Activated gamma-delta T cell treated with anti-CD3 and anti-CD28 coated beads, Interleukin-2, amount 50 U/mL, for 16 hours (primary cell): ENCODE measurements at regions not wholly inside any gene's neighbourhood (a gene's known extent, or its start where the extent isn't known, plus 50 kb on each side); places are given as distances from the start of the nearest gene placed in this dataset.

Experiments
- DNase-seq: peaks from one replicate; pipeline ENCODE4 v3.0.0-alpha.2; 2020; ENCODE audit warnings: low read depth

DNA sequence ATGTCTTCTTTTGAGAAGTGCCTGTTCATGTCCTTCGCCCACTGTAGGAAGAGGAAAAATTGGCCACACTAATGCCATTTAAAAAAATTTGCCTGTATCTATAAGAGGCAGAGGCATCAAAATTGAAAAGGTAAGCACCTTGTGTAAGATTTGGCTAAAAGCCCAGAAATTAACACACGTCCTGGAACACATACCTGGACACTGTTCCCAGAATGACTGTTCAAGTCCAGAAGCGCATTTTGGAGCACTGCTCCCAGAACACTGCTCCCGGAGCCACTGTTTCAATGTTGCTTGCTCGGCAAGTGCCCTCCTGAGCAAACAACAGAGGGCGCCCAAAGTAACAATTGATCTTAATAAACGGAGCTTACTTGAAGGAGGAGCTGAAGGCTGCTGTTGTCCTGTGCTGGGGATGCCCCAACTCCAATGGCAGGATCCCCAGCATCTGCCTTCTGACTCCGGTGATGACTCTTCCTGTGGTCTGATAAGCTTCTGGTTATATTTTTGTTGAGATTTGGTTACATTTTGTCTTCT is 1958.6 kb downstream of the C4orf33 start:
- no peak for DNase-seq

DNA sequence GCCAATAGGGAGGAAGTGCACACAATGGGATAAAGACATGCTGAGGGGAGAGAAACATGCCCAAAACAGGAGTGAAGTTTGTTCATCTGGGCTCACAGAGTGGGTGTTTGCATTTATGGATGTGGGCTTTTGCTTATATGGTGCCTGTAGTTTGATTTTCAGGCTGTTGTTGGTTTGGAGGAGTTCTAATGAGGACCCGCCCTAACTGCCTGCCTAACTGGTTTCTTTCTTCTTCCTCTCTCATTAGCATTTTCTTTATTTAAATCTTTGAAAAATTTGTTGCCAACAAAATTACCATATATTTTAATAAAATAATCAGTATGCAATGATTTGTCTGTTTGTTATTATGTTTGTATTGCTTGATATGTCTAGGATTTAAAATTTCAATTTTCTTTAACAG is 1965.8 kb downstream of the C4orf33 start:
- no peak for DNase-seq

DNA sequence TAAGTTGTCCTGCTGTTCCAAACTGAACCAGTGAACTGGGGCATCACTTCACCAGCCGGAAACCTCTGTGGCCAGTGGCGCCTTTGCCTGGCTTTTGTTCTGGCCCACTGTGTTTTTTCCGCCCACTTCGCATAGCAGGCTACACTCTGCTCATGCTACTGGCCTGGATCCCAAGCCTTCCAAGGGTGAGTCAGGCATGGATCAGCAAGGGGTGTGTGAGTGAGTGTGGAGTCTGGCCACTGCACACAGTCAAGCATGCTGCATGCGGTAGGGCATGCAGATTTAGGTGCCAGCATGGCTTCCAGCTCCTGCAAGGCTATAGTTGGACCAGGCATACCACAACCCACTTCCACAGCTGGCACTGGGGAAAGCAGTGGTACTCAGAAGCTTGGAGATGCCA is 1967.9 kb downstream of the C4orf33 start:
- no peak for DNase-seq

DNA sequence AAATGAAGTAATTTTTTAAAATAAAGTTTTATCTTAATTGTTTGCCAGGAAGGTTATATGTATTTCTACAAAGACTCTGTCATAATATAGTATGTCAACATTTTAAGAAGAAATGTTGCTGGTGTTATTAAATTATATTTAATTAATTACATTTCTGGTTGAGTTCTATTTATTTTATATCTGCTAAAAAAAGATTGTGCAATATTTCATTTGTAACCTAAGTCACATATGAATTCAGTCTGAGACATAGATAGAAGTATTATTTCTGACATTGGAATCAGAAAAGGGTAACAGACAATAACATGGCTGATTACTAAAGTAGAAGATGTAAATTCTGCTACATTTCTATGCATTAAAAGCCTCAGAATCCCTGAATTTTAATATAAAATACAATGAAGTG is 1985.1 kb downstream of the C4orf33 start:
- no peak for DNase-seq

DNA sequence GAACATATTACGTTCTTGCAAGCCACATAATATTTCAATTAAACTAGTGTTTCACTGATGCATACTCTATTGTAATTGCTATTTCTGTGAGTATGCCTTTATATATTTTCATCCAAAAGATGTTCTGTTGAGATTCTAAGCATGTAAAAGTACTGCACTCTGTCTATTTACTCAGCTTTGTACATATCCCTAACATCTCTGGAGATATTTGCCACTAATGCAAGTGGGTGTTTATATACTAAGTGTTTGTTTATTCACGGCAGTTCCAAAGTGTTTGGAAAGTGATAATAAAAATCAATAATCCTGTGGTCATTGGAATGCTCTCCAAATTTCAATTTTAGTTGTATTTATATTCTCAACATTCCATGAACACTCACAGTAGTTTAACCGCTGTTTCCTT is 1989.0 kb downstream of the C4orf33 start:
- DNase-seq, result no peak

DNA sequence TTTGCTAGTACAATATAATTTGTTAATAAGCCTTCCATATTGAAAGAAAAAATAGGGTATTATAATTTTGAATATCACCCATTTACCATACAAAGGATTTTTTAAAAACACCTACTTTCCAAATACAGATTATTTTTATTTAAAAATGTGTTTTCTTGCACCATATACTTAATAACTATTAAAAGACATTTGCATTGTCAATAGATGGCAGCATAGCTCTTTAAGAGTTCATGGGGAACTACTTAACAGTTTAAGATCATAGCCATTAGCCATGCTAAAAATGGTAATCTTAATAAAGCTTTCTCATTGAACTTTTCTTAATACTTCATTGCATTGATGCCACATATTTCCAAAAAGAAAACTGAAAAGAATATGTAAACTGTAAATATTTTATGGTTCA is 1995.9 kb downstream of the C4orf33 start:
- no peak for DNase-seq

DNA sequence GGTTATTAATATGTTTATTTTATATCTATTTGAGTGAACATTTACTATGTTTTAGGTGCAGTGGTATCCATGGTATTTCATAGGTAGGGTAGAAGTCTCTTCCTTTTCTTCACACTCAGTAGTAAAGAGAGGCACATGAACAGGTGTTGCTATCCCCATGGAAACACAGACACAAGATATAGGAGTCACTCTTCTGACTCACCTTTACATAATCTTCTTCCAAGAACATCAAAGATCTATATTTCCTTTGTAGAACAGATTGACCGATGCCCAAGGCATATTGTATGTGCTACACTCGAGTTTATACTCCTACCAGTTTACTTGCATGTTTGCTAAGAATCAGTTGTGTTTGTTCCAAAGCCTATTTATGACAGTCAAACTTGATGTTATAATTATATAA is 1997.4 kb downstream of the C4orf33 start:
- no peak for DNase-seq

DNA sequence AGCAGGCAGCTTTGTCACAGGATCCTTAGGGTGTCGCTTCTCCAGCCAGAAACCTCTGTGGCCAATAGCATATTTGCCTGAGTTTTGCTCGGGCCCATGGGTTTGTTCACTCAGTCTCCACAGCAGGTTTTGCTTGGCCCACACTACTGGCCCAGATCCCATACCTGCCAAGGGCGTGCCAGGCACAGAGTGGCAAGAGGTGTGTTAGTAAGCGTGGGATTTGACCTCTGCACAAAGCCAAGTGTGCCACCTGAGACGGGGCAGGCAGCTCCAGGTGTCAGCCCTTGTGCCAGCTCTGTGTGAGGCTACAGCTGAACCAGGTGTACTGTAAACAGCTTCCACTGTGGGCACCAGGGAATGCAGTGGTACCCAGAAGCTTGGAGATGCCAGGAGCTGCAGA is 2003.0 kb downstream of the C4orf33 start:
- DNase-seq, result no peak

DNA sequence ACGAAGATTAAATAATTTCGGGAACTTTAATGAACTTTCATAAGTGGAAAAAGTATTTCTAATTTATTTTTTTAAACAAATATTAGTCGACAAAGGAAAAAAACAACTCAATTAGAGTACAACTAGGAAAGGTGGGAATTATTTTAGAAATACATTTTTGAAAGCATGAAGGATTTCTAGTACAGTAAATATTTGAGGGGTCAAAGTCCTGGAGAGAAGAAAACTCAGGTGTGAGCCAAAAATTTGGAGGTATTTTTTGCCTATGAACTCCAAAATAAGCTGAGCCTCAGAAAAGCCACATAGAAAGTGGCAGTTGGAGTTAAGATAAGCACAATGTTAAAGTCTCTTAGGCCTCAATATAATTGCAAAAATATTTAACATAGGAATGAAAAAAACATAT is 2017.3 kb downstream of the C4orf33 start:
- DNase-seq, result no peak

DNA sequence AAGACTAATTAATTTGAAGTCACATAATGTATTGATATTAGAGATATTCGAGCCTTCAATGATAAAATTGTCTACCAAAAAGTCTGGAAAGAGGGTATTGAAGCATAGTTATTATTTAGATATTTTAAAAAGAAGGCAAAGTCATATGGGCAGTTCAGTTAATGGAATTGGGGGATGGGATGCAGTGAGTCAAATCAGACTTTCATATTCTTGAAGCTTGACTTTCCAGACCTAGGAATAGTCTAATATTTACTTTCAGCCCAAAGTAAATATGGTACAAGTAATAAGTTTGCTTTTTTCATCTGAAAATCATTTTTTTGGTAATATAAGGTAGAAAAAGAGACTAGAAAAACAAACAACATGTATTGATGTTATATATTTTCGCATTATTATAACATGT is 2017.8 kb downstream of the C4orf33 start:
- no peak for DNase-seq

DNA sequence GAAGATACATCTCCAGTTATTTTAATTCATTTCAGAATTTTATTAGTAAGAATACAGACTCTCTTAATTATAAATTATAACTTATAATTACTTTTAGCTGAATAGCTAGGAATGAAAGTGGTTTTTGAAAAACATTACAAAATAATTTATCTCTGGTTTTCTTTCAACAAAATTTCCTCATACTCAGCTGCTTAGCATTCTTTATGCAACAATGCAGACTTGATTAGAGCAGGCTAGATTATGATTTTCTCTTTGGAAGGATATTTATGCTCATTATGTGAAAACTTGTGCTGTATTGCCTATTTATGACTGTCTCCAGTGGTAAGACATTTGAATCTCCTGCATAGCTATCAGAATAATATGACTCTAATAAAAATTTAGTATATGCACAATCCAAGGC is 2023.7 kb downstream of the C4orf33 start:
- no peak for DNase-seq

DNA sequence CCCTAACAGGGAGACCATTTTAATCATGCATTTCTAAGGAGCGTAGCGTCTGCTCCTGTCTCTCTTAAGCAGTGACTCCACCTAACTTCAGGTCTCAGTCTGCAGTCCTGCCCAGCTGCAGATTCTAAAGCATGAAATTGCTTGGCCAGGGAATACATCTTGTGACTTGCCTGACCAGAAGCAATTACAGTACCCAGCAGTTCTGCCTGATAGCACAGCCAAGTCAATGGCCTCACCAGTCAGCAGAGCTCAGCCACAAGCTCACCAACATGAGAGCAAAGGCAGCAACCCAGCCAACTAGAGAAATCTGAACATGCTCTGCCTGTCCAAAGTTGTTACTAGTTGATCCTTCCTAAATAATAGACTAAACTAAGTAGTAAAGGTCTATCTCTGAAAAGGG is 2011.9 kb upstream of the PCDH10 start:
- no peak for DNase-seq

DNA sequence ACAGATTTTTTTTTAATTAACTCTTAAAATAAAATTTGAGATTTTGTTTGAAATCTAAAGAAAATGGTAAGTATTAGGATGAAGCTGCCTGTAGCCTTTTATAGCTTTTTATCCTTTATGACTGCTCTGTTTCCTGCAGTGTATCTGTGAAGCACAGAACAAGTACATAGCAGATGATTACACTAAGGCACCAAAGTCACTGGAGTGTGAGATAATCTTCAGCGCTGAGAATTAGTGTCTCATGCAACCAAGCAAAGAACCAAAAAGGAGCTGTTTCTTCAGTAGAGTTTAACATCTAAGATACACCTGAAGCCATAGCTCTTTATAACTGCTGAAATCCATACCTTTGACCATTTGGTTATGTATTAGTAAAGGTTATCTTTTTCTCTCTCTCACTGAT is 1989.8 kb upstream of the PCDH10 start:
- DNase-seq, result no peak

DNA sequence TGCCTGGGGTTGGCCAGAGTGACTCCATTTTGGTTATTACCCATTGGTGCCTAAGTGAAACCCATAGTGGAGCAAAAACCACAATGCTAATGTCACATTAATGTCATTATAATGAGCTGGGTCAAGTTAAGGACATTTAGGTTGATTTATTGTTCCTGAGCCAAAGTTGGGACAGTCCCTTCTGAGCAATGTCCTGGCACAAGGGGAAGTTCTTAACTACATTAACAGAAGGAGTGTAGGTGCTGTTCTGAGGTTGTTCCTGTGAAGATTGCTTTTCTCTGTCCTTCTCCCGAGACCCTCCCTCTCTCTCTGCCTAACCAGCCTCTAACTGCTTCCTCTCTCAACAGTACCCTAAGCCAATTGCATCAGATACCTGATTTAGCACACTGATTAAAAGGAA is 1956.8 kb upstream of the PCDH10 start:
- no peak for DNase-seq

DNA sequence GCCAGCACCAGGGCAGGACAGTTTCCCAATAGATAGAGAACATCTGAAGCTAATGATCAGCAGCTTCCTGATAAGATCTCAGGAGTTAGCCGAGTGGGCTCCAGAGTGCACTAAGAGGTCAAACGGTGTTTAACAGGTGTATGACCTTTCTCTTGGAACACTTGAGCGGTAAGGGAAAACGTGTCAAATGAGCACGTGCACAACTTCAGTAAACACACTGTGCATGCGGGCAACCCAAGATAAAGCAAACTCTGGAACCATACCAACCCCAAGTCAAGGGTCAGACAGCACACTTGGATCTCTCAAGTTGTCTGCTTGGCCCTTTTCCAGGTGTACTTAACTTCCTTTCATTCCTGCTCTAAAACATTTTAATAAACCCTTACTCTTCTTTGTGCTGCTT is 1941.5 kb upstream of the PCDH10 start:
- DNase-seq, result no peak

DNA sequence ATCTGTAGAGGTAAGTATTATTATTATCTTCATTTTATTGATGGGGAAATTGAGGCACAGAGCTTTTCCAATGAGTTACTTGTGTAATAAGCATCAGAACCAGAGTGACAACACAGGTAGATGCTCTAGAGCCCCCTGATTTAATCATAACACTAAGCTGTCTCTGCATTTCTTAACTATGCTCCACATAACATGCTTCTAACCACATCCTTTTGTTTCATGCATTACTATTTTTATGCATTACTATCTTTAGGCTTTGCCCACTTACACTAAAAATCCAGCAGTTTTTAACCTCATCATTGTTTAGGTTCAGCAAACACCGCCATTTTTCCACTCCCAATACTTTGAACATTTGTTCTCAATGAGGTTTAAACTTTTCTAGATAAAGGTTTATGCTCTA is 1900.8 kb upstream of the PCDH10 start:
- DNase-seq, result no peak

DNA sequence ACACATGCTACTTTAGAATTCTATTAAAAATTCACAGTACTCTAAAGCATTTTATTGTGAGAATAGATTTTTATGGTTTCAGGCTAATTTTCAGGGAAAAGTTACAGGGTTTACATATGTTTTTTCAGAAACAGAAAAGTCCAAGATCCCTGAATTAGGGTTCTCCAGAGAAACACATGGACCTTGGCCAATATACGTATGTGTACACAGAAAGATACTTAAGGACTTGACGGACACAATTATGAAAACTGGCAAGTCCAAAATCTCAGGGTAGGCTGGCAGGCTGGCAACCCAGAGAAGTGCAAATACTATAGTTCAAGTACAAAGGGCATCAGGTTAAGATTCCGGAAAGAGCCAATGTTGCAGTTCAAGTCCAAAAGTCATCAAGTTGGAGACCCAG is 1897.8 kb upstream of the PCDH10 start:
- DNase-seq, result no peak

DNA sequence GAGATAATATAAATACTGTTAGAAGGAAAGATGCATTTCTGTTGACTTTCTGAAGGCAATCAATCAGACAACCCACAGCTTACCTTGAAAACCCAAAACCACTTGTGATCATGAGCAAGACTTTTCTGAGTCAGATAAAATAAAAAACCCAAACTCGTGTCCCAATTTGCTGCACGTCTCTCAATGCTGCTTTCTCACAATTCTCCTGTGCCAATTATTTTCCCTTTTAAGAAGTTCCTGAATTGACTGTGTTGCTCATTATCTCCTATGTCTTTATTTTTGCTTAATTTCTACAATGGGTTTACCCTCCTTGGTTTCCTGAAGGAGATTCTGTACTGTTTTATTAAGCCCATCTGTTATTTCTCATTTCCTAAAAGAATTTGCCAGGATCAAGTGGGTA is 1891.9 kb upstream of the PCDH10 start:
- no peak for DNase-seq

DNA sequence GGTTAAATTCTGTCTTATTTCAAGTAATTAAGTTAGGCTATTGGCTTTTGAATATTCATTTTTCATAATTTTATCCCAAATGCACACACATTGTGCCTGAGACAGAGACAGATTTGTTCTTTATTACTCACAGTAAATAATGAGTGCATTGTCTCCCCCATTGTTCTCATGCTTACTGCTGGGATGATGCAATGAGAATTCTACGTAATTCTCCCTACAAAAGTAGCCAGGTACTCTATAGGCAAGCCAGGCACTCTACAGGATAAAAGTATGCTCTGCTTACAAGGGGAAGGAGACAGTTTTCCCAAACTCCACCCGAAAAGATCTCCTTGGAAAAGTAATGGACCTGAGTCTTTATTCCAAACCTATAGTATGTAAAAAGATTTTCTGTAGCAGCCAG is 1890.7 kb upstream of the PCDH10 start:
- DNase-seq, result no peak

DNA sequence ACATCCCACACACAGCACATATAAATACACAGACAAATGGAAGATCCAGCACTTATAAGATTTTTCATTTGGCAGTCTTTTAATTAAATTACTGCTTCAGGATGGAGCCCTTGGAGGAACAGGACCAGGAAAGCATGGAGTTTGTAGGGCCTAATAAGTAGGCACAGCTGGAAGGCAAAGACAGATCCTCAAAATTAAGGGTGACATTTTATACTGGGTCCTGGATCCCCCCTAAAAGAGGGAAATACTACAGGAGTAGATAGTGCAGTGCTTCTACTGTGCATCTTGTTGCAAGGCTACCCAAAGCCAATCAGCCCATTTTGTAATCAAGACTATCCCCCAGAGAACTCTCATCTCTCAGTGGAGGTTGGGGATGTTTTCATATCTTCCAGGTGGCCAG is 1860.7 kb upstream of the PCDH10 start:
- no peak for DNase-seq

DNA sequence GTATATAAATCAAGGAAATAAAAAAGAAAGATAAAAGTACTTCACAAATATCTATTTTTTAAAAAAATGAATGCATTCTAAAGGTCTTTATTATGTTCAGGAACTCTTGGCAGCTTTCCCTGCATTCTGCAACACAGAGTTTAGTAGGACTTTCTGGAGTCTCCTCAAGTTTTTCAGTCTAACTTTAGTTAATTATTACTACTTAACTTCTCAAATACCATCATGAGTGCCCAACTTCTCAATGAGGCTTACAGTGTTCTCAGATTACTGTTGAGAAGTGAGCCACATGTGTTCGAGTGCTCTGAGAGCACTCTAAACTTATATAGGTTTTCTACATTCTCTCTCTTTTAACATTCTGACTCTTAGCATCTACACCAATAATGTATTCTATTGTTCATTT is 1852.9 kb upstream of the PCDH10 start:
- no peak for DNase-seq

DNA sequence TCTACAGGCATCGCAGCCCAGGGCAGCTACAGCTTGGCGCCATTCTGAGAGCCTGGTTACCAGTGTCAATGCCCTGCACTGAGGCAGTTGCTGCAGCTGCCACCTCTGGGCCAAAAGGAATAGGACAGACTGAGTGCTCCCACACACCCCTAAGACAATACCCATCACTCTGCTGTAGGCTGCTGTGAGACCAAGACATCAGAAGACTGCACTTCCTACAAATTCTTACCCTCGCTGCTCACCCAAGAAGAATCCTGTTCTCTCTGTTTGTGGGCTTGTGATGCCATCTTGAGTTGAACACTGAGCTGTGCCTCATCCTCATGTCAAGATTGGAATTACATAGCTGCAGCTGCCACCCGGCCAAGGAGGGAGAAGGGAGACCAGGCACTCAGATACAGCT is 1847.0 kb upstream of the PCDH10 start:
- no peak for DNase-seq

DNA sequence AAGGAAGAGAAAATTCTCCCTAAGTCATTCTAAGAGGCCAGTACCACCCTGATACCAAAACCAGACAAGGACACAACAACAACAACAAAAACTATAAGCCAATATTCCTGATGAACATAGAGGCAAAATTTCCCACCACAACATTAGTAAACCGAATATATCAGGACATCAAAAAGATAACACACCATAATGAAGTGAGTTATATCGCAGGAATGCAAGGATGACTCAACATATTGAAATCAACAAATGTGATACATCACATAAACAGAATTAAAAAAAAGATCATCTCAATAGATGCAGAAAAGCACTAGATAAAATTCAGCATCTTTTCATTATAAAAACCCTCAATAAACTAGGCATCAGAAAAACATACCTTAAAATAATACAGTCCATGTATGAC is 1844.4 kb upstream of the PCDH10 start:
- no peak for DNase-seq

DNA sequence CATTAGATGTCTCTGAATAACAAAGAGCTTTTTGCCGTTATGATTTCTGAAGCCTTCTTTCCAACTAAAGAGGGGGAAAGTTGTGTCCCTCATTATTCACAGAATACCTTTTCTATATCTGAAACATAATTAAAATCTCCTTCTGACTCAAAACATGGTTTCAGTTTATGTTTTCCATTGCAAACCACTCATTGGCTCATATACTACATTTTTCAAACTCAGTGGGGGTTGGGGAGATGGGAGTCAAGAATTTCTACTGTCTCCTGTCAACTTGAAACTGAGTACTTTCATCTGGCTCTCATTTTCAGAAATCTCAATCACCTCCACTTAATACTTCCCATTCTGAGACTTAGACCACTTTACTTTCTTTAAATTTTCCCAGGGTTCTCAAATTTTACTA is 1839.5 kb upstream of the PCDH10 start:
- DNase-seq, result no peak

DNA sequence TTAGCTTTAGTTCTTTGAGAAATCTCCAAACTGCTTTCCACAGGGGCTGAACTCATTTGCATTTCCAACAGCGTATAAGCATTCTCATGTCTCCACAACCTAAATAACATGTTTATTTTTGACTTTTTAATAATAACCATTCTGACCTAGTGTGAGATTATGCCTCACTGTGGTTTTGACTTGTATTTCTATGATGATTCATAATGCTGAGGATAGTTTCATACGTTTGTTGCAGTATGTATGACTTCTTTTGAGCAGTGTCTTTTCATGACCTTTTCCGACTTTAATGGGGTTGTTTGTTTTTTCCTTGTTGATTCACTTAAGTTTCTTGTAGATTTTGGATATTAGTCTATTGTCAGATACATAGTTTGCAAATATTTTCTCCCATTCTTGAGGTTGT is 1833.0 kb upstream of the PCDH10 start:
- DNase-seq, result no peak
